Aorta (tissue), 5 donors: ENCODE measurements at regions not wholly inside any gene's neighbourhood (a gene's known extent, or its start where the extent isn't known, plus 50 kb on each side); places are given as distances from the start of the nearest gene placed in this dataset.

ENCODE experiments used
- ATAC-seq: fragments of 200-7000 bp; cut with Tn5 transposase; one replicate; pipeline ENCODE4 v1.9.1; 2022; ENCODE audit warnings: moderate library complexity; ENCODE audit not compliant: low FRiP score
- DNase-seq, 2 donors: peaks; one replicate each; pipeline ENCODE4 v3.0.0-alpha.2; 2020
- H3K27ac ChIP-seq, 2 donors: one replicate each; pipeline ENCODE4 v1.5.1; 2013; ENCODE audit warnings: low read length in 2 of 2, mild to moderate bottlenecking in 2 of 2, moderate library complexity in 2 of 2, control low read depth in 1 of 2, inconsistent platforms in 1 of 2, low read depth in 1 of 2
- H3K27me3 ChIP-seq, 2 donors: one replicate each; pipeline ENCODE4 v1.6.1; 2013; ENCODE audit warnings: control low read depth in 1 of 2, low read length in 1 of 2, mild to moderate bottlenecking in 1 of 2, moderate library complexity in 1 of 2; ENCODE audit not compliant: insufficient read depth in 2 of 2, control insufficient read depth in 1 of 2
- H3K36me3 ChIP-seq, 2 donors: one replicate each; pipeline ENCODE4 v1.6.1; 2013; ENCODE audit warnings: control low read depth in 1 of 2, low read length in 1 of 2, mild to moderate bottlenecking in 1 of 2; ENCODE audit not compliant: insufficient read depth in 2 of 2, control insufficient read depth in 1 of 2
- H3K4me1 ChIP-seq, 2 donors: one replicate each; pipeline ENCODE4 v1.6.1; 2013; ENCODE audit warnings: low read length in 2 of 2, control low read depth in 1 of 2, mild to moderate bottlenecking in 1 of 2, moderate library complexity in 1 of 2; ENCODE audit not compliant: insufficient read depth in 2 of 2, control insufficient read depth in 1 of 2
- H3K4me3 ChIP-seq, 2 donors: one replicate each; pipeline ENCODE4 v1.5.1; 2013; ENCODE audit warnings: low read length in 2 of 2, control low read depth in 1 of 2, mild to moderate bottlenecking in 1 of 2
- H3K9me3 ChIP-seq: one replicate; pipeline ENCODE4 v1.6.1; 2013; ENCODE audit warnings: mild to moderate bottlenecking, low read length; ENCODE audit not compliant: control insufficient read depth
- WGBS, 2 donors: extraction: QIAGEN DNeasy Blood & Tissue Kit; methylation state at CpG; one replicate each; pipeline ENCODE4 v1.1.7; 2013; 5-methylcytosine and 5-hydroxymethylcytosine counted together
- intact Hi-C, 2 donors: fragments of 100-400 bp; cut with DNase I; formaldehyde crosslinking; loops; one replicate each; pipeline versions ENCODE4 v1.14.2 to v1.15.0; 2022
- donor health status: healthy with polysubstance abuse.
- donor health status: Bipolar disorder and iron deficiency.
- donor health status: DM: no; HTN: no; CAD: no.
- donor health status: DM: no; HTN: no; CAD: no.
- donor health status: DM: yes; HTN: yes; CAD: no.

DNA sequence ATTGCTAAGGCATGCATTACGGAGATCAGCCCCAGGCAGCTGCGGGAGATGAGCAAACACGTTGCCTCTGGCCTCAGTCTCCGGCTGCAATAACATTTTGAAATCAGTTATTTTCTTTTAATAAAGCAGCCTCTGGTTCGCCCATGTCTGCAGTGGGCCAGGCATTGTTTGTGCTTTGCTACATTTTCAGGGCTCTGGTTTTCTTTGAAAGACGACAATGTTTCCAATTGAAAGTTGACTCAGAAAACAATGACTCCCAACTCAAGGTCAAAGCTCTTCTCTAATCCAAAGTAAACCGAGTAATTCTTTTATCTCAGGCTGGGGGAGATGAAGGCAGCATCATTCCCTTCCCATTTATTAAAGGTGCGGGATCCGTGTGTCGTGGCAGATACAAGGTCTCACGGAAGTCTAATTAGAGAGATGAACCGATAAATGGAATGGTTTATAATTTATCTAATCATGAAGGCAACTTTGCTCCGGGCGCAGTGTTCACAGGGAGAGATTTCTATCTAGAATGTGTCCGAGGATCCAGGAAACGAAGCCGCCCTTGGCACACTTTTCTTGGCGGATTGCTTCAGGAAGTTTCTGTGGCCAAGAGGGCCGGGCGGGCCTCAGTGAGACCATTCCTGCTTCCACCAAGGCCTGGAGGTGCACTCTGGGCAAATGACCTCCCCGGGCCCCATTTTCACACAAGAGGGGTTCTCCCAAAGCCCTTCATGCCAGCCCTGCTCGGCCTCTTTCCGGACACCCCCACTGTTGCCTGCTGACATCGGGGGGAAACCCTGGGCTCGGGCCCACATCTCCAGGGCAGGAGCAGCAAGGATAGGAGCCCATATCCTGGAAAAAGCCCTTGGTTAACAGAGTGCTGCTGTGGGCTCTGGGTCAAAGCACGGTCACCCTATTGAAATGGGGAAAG is 811.4 kb downstream of the BRD1 start:
- Histone ChIP-seq H3K4me3 (no peak overlapping the region), H3K27me3 (no peaks in the 10 kb centered on the region), H3K27ac (peak overlapping the region; percentile 29 to 62), H3K9me3 (no peaks in the 10 kb centered on the region), H3K36me3 (no peaks in the 10 kb centered on the region), H3K4me1 (no peaks in the 10 kb centered on the region)
- intact Hi-C loops: no loop called here
- ATAC-seq (no peak), DNase-seq (peak; percentile 70 to 83)
- 7 to 12% methylated on average over 26 of the region's 26 CpGs for WGBS, 2 donors

DNA sequence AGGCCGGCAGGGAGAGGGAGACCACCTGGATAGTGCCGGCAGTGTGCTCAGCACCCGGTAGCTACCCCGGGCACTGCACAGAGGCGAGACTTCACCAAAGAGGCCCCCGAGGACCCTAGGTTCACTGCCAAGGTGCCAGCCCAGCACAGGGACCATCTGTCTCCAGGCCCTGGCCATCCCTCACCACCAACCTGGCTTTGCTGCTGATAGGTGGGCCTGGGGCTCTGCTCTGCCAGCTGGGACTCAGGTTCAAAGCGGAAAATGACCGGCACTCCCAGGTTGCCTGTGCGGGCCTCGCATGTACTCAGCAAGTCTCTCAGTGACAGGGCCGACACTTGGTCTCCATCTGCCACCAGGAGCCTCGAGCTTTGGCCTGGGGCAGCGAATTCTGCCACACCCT is 812.2 kb downstream of the BRD1 start:
- H3K4me1 ChIP-seq: no peaks in the 10 kb centered on the region
- H3K27me3 ChIP-seq: no peaks in the 10 kb centered on the region
- DNase-seq (peak; percentile 29 to 74), ATAC-seq (no peak)
- no peaks in the 10 kb centered on the region for H3K9me3 ChIP-seq
- peak overlapping the region; percentile 6 to 28 for H3K27ac ChIP-seq
- no peaks in the 10 kb centered on the region for H3K36me3 ChIP-seq
- H3K4me3 ChIP-seq: no peak overlapping the region
- intact Hi-C loops: no loop called here
- 55 to 57% methylated on average over 13 of the region's 13 CpGs for WGBS, 2 donors

DNA sequence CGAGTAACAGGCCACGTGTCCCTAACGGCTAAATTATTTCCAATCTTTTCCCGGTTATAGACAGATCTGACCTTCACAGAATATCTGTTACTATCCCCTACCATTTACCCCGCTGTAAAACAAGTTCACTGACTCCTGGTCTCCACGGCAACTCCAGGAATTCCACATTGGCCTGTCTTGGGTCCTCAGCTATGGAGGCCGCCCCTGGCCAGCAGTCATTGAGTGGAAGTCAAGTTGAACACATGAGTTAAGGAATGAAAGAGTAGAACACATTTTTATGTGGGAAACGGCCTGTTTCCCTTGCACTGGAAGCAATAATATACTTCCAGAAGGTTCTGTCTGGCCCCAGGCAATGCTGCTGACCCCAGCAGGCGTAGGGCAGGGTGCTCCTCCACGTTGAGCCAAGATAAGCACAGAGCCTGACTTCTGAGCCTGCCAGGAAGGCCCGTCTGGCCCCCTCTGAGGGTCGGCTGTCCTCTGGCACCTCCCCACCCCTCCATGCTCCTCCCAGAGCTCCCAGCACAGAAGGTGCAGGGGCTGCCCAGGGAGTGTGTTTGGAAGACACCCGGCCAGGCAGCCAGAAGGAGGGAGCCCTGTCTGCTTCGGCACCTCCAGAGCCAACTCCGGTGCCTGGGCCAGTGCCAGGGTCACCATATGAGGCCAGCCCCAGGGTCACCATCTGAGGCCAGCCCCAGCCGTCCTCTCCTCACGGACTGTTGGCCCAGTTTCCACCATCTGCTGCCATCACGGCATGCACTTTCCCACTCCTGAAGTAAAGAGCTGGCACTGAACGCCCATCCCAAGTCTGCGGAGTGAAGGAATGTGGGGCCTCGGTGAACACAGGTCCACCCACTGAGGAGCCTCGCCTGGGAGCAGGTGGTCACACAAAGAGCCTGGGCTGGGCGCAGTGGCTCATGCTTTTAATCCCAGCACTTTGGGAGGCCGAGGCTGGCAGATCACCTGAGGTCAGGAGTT is 813.2 kb downstream of the BRD1 start:
- H3K36me3 ChIP-seq: no peaks in the 10 kb centered on the region
- peak overlapping the region; percentile 10 to 78 for H3K27ac ChIP-seq
- H3K27me3 ChIP-seq: no peaks in the 10 kb centered on the region
- 15 to 16% methylated on average over 24 of the region's 24 CpGs for WGBS, 2 donors
- ATAC-seq: peak; percentile 37
- intact Hi-C loops: loop anchor here in 1 of 2 donors (5.0 kb wide), 1 partner anchor 437 kb away; no protein-coding TSS in a partner anchor
- no peak overlapping the region for H3K4me3 ChIP-seq
- H3K4me1 ChIP-seq: no peaks in the 10 kb centered on the region
- no peaks in the 10 kb centered on the region for H3K9me3 ChIP-seq
- peak; percentile 61 to 64 for DNase-seq

DNA sequence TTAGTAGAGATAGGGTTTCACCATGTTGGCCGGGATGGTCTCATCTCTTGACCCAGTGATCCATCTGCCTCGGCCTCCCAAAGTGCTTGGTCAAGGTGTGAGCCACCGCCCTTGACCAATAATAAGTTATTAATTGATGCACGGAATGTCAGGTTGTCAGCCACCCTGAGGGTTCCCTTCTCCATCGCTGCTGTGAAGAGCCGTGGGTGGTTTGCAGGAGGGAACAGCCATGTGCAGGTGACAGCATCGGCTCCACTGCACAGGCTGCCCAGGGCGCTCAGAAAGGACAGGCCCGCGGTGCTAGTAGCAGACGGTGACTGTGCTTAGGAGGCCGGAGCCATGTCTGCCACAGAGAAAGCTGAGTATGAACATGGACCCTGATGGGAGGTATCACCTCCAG is 814.0 kb downstream of the BRD1 start:
- 86 to 95% methylated on average over 12 of the region's 12 CpGs for WGBS, 2 donors
- ATAC-seq (no peak), DNase-seq (peak; percentile 30 to 57)
- no peaks in the 10 kb centered on the region for H3K9me3 ChIP-seq
- H3K27me3 ChIP-seq: no peaks in the 10 kb centered on the region
- no peak overlapping the region for H3K4me3 ChIP-seq
- no peaks in the 10 kb centered on the region for H3K4me1 ChIP-seq
- peak overlapping the region; percentile 10 to 78 for H3K27ac ChIP-seq
- intact Hi-C loops: loop anchor here in 1 of 2 donors (5.0 kb wide), 1 partner anchor 436 kb away; no protein-coding TSS in a partner anchor
- no peaks in the 10 kb centered on the region for H3K36me3 ChIP-seq

DNA sequence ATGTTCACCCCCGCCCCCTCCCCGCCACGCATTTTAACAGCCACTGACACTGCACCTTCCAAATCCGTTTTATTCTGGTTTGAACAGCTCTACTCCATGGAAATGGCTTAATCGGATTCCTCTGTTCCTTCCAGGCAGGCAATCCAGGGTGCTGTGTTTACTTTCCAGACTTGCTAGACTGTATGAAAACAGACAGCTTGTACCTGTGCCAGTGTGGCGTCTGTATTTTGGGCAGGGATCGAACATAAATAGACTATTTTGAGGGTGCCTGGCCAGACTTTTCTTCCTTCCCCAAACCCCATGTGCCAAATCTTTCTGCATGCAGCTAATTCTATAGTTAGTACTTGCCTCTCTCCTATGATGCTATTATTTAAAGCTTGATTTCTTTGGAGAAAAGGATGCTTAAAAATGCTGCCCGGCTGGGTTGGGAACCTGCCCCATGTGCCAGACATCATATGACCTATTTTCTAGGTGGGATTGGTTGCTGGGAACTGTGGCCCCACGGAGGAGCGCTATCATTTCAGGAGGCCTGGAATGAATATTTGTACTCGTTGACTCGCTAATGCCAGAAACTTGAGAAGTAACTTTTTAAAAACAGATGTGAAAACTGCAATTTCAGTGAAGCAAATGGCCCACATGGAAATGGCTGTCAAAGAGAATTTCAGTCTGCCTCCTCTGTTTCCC is 814.8 kb downstream of the BRD1 start:
- no peak overlapping the region for H3K4me3 ChIP-seq
- DNase-seq: peak; percentile 42 to 61
- peak; percentile 53 for ATAC-seq
- H3K4me1 ChIP-seq: no peaks in the 10 kb centered on the region
- peak overlapping the region; percentile 50 to 62 for H3K27ac ChIP-seq
- H3K36me3 ChIP-seq: no peaks in the 10 kb centered on the region
- WGBS, 2 donors: 4 to 6% methylated on average over 12 of the region's 12 CpGs
- no peaks in the 10 kb centered on the region for H3K9me3 ChIP-seq
- H3K27me3 ChIP-seq: no peaks in the 10 kb centered on the region
- intact Hi-C loops: loop anchor here in 1 of 2 donors (5.0 kb wide), 1 partner anchor 436 kb away; no protein-coding TSS in a partner anchor

DNA sequence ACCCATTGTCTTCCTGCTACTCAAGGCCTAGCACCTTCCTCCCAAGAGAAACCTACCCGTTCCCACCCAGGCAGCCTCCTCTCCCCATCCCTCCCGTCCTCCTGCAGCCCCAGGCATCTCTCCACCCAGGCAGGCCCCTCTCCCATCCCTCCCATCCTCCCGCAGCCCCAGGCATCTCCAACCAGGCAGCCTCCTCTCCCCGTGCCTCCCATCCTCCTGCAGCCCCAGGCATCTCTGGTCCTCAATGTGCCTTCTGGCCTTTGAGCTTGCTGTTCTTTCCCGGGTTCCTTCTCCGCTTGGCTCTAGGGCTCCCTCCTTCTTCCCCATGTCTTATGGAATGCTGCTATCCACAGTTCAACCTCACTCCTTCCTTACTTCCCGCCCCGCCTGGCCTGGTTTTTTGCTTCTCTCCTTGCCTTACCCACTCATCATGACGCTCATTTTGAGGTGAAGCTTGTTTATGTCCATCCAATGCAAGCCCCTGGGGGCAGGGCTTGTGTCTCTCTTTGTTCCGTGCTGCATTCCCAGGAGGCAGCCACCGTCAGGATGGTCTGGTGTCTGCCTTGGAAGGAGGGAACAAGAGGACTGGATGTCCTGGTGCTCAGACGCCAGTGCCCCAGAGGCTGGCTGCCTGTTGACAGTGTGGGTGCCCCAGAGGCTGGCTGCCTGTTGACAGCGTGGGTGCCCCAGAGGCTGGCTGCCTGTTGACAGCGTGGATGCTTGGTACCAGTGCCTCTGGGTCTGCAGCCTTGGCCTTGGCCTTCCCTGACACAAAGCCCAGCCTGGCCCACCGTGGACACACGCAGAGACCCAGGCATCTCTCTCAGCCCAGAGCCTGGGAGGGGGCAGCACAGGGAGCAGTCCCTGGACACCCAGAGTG is 815.7 kb downstream of the BRD1 start:
- intact Hi-C loops: loop anchor here in 1 of 2 donors (5.0 kb wide), 1 partner anchor 435 kb away; no protein-coding TSS in a partner anchor
- H3K36me3 ChIP-seq: no peaks in the 10 kb centered on the region
- H3K4me3 ChIP-seq: no peak overlapping the region
- H3K9me3 ChIP-seq: no peaks in the 10 kb centered on the region
- WGBS, 2 donors: 10 to 15% methylated on average over 16 of the region's 16 CpGs
- H3K27me3 ChIP-seq: no peaks in the 10 kb centered on the region
- peak overlapping the region; percentile 50 to 62 for H3K27ac ChIP-seq
- ATAC-seq: peak; percentile 31
- H3K4me1 ChIP-seq: no peaks in the 10 kb centered on the region
- DNase-seq: peak; percentile 36 to 60

DNA sequence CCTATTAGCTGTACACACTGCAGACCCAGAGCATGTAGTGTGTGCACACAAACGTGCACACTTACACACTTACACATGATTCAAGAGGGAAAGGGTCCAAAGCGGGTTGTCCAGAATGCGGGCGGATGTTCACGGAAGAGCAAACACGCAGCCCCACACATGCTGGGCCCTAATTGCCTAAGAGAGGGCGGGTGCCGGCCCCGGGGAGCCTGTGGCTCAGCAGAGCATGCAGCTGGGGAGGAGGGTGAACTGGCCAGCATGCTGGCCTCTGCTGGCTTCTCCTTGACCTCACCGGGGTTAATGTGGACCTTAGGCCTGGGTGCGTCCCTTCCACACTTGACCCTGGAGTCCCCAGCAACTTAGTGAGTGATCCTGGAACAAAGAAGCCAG is 816.3 kb downstream of the BRD1 start:
- Histone ChIP-seq H3K27me3 (no peaks in the 10 kb centered on the region), H3K27ac (peak overlapping the region; percentile 50 to 62), H3K4me1 (no peaks in the 10 kb centered on the region), H3K4me3 (no peak overlapping the region), H3K36me3 (no peaks in the 10 kb centered on the region), H3K9me3 (no peaks in the 10 kb centered on the region)
- peak; percentile 21 to 48 for DNase-seq
- WGBS, 2 donors: 64 to 76% methylated on average over 11 of the region's 11 CpGs
- intact Hi-C loops: loop anchor here in 1 of 2 donors (5.0 kb wide), 1 partner anchor 434 kb away; no protein-coding TSS in a partner anchor
- ATAC-seq: no peak
